Lung (tissue), 11 donors: ENCODE measurements at regions not wholly inside any gene's neighbourhood (a gene's known extent, or its start where the extent isn't known, plus 50 kb on each side); places are given as distances from the start of the nearest gene placed in this dataset.

ENCODE experiments used
- ATAC-seq: fragments of 200-7000 bp; cut with Tn5 transposase; one replicate; pipeline ENCODE4 v1.9.1; 2020; ENCODE audit warnings: moderate number of reproducible peaks; ENCODE audit not compliant: insufficient read depth, low FRiP score
- DNase-seq, 3 donors: peaks; one replicate each; pipeline ENCODE4 v3.0.0-alpha.2; 2013 to 2017
- H3K27ac ChIP-seq, 2 donors: one replicate each; pipeline ENCODE4 v1.5.1; 2013; ENCODE audit warnings: mild to moderate bottlenecking in 2 of 2, moderate library complexity in 2 of 2, control low read depth in 1 of 2, inconsistent platforms in 1 of 2, low read depth in 1 of 2, low read length in 1 of 2
- H3K27me3 ChIP-seq, 3 donors: one replicate each; pipeline ENCODE4 v1.5.1; 2013; ENCODE audit warnings: low read length in 2 of 3; ENCODE audit not compliant: control insufficient read depth in 3 of 3, insufficient read depth in 3 of 3
- H3K36me3 ChIP-seq, 4 donors: one replicate each; pipeline ENCODE4 v1.5.1; 2013; ENCODE audit warnings: low read length in 4 of 4, mild to moderate bottlenecking in 1 of 4, moderate library complexity in 1 of 4; ENCODE audit not compliant: control insufficient read depth in 4 of 4, insufficient read depth in 4 of 4
- H3K4me1 ChIP-seq, 5 donors: one replicate each; pipeline ENCODE4 v1.5.1; 2013; ENCODE audit warnings: low read length in 5 of 5, mild to moderate bottlenecking in 2 of 5, moderate library complexity in 1 of 5; ENCODE audit not compliant: control insufficient read depth in 5 of 5, insufficient read depth in 5 of 5
- H3K4me3 ChIP-seq: one replicate; pipeline ENCODE4 v1.5.1; 2013; ENCODE audit warnings: mild to moderate bottlenecking, control low read depth, moderate library complexity
- H3K9ac ChIP-seq, 2 donors: one replicate each; pipeline ENCODE4 v1.5.1; 2013; ENCODE audit warnings: low read length in 2 of 2, control low read depth in 1 of 2; ENCODE audit not compliant: insufficient read depth in 1 of 2
- H3K9me3 ChIP-seq, 4 donors: one replicate each; pipeline ENCODE4 v1.5.1; 2013; ENCODE audit warnings: low read length in 3 of 4, mild to moderate bottlenecking in 1 of 4, moderate library complexity in 1 of 4; ENCODE audit not compliant: control insufficient read depth in 4 of 4, insufficient read depth in 3 of 4
- WGBS, 2 donors: extraction: QIAGEN DNeasy Blood & Tissue Kit; methylation state at CpG; one replicate each; pipeline ENCODE4 v1.1.7; 2013; 5-methylcytosine and 5-hydroxymethylcytosine counted together
- TF ChIP-seq, protein P1 (sequence below): IDR thresholded peaks from 2 replicates; pipeline ENCODE4 v1.5.1; 2012; ENCODE audit warnings: mild to moderate bottlenecking; ENCODE audit errors: control extremely low read depth, extremely low read depth
- donor health status: control.
- donor health status: control.
- donor health status: Bipolar disorder and iron deficiency.
- donor health status: healthy.
- donor health status: DM: yes; HTN: yes; CAD: no.

DNA sequence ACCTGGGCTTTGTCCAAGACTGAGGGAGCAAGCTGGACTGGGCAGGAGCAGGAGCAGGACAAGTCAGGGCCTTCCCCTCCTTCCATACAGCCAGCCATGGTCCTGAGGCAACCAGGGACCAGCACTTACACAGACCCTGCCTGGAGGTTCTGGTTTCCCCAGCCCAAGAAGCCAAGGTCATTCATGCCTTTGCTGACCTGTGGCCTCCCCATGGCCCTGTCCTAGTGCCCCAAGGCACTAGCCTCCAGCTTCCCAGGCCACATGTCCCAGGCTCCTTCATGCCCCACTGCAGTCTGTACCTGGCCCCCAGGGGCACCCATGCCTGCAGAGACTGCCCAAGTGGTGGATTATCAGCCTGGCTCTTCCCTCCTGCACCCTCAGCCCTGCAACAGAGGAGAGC lies 243.9 kb downstream of the TOMM20 start:
- no peaks in the 10 kb centered on the region for H3K27me3 ChIP-seq
- H3K9ac ChIP-seq, result no peak overlapping the region
- H3K4me1 ChIP-seq, result peaks cover 0 to 15% (median 0%) of the 10 kb centered on the region in 5 donors
- TF ChIP-seq, protein P1, sequence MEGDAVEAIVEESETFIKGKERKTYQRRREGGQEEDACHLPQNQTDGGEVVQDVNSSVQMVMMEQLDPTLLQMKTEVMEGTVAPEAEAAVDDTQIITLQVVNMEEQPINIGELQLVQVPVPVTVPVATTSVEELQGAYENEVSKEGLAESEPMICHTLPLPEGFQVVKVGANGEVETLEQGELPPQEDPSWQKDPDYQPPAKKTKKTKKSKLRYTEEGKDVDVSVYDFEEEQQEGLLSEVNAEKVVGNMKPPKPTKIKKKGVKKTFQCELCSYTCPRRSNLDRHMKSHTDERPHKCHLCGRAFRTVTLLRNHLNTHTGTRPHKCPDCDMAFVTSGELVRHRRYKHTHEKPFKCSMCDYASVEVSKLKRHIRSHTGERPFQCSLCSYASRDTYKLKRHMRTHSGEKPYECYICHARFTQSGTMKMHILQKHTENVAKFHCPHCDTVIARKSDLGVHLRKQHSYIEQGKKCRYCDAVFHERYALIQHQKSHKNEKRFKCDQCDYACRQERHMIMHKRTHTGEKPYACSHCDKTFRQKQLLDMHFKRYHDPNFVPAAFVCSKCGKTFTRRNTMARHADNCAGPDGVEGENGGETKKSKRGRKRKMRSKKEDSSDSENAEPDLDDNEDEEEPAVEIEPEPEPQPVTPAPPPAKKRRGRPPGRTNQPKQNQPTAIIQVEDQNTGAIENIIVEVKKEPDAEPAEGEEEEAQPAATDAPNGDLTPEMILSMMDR, result no peak
- ATAC-seq (no peak), DNase-seq (no peak)
- H3K9me3 ChIP-seq, result peaks cover 0 to 2% (median 0%) of the 10 kb centered on the region in 4 donors
- H3K4me3 ChIP-seq, result no peak overlapping the region
- no peaks in the 10 kb centered on the region for H3K36me3 ChIP-seq
- peak overlapping the region; percentile 18 to 89 for H3K27ac ChIP-seq

DNA sequence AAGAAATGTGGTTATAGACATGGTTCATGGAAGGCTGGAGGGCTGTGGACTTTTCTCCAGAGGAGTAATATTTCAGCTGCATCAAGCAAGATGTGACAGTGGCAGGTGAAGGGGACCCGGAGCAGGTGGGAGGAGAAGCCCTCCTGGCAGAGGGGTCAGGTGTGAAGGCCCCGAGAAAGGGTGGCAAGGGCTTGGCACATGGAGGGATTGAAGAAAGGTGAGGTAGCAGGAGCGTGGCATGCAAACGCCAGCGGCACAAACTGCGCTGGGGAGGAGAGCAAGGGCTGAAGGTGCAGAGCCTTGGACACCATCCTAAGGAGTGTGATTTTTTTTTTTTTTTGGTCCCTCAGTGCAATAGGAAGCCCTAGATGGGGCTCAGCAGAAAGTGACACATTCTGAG lies 244.6 kb downstream of the TOMM20 start:
- Histone ChIP-seq H3K9ac (no peak overlapping the region), H3K27me3 (no peaks in the 10 kb centered on the region), H3K36me3 (no peaks in the 10 kb centered on the region), H3K4me1 (peaks cover 0 to 15% (median 0%) of the 10 kb centered on the region in 5 donors), H3K9me3 (peaks cover 0 to 2% (median 0%) of the 10 kb centered on the region in 4 donors), H3K4me3 (no peak overlapping the region), H3K27ac (no peak overlapping the region)
- no peak for DNase-seq
- TF ChIP-seq, protein P1, result no peak
- 96 to 97% methylated on average over 6 of the region's 6 CpGs for WGBS, 2 donors
- ATAC-seq, result no peak

DNA sequence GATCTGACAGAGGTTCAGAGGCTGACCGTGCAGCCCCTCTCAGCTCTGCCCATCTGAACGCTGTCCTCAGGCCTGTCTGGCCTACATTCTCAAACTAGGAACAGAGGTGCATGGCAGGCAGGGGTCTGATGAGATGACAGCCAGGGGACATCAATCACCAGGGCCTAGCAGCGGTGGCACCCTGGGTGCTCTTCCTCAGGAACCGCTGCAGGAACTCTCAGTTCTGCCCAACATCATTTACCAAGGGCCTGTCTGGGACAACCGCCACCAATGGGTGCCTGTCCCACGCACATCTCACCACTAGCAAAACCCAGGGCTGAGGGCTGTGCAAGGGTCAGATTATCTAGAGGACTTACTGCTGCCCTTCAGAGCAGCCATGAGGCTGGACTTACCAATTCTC lies 245.7 kb downstream of the TOMM20 start:
- DNase-seq (no peak), ATAC-seq (no peak)
- Histone ChIP-seq H3K9me3 (peaks cover 0 to 2% (median 0%) of the 10 kb centered on the region in 4 donors), H3K4me3 (no peak overlapping the region), H3K4me1 (peaks cover 0 to 15% (median 0%) of the 10 kb centered on the region in 5 donors), H3K27ac (no peak overlapping the region), H3K27me3 (no peaks in the 10 kb centered on the region), H3K36me3 (no peaks in the 10 kb centered on the region), H3K9ac (no peak overlapping the region)
- 93 to 94% methylated on average over 6 of the region's 6 CpGs for WGBS, 2 donors
- TF ChIP-seq, protein P1, result no peak
